WTC11 (cell line): ENCODE measurements at regions not wholly inside any gene's neighbourhood (a gene's known extent, or its start where the extent isn't known, plus 50 kb on each side); places are given as distances from the start of the nearest gene placed in this dataset.

Experiments used
- ATAC-seq: fragments of 200-7000 bp; cut with Tn5 transposase; 2 replicates; pipeline ENCODE4 v1.10.0; 2021; ENCODE audit warnings: mild to moderate bottlenecking, moderate library complexity
- CTCF ChIA-PET: fragments of 300-600 bp; sonication (Branson Sonifier 250); formaldehyde crosslinking; loops from one replicate; lab custom pipeline; 2021; ENCODE audit warnings: antibody characterized with exemption; lab: Charles Lee
- POLR2A ChIA-PET: fragments of 350-600 bp; sonication (Branson Sonifier 250); formaldehyde crosslinking; loops from one replicate; lab custom pipeline; 2021; ENCODE audit warnings: antibody characterized with exemption; lab: Charles Lee
- DNase-seq: peaks from one replicate; pipeline ENCODE4 v3.0.0; 2021; ENCODE audit warnings: low spot score
- H3K27ac Mint-ChIP-seq: 2 replicates; pipeline ENCODE4 v1.8.0; 2021; ENCODE audit warnings: mixed read lengths
- H3K27me3 Mint-ChIP-seq: 2 replicates; pipeline ENCODE4 v1.8.0; 2021; ENCODE audit warnings: low read depth, mild to moderate bottlenecking, moderate library complexity, mixed read lengths
- H3K36me3 Mint-ChIP-seq: 2 replicates; pipeline ENCODE4 v1.8.0; 2021; ENCODE audit warnings: mixed read lengths
- H3K4me1 Mint-ChIP-seq: 2 replicates; pipeline ENCODE4 v1.8.0; 2022; ENCODE audit warnings: mixed read lengths
- H3K4me3 Mint-ChIP-seq: 2 replicates; pipeline ENCODE4 v1.8.0; 2021; ENCODE audit warnings: mild to moderate bottlenecking, moderate library complexity, mixed read lengths
- H3K9me3 Mint-ChIP-seq: 2 replicates; pipeline ENCODE4 v1.8.0; 2021; ENCODE audit warnings: mixed read lengths
- AR ChIP-seq: fragments of 250-450 bp; sonication (Bioruptor Pico); IDR thresholded peaks from 2 replicates; pipeline ENCODE4 v1.9.0; 2021; ENCODE audit warnings: mild to moderate bottlenecking
- ARID4B ChIP-seq: sonication (generic); formaldehyde crosslinking; IDR thresholded peaks from 2 replicates; pipeline ENCODE4 v1.8.0; 2023; ENCODE audit warnings: missing genetic modification reagents, mild to moderate bottlenecking, borderline replicate concordance
- ATF2 ChIP-seq: sonication (generic); formaldehyde crosslinking; IDR thresholded peaks from 2 replicates; pipeline ENCODE4 v1.8.1; 2022; ENCODE audit warnings: low read depth, missing genetic modification reagents, borderline replicate concordance
- CDX4 ChIP-seq: fragments of 250-450 bp; sonication (Bioruptor Pico); IDR thresholded peaks from 2 replicates; pipeline ENCODE4 v1.9.0; 2021; ENCODE audit warnings: moderate library complexity, mild to moderate bottlenecking, inconsistent platforms, borderline replicate concordance
- CREB1 ChIP-seq: sonication (generic); formaldehyde crosslinking; IDR thresholded peaks from 2 replicates; pipeline ENCODE4 v1.8.0; 2023; ENCODE audit warnings: mild to moderate bottlenecking, missing genetic modification reagents
- CTCF ChIP-seq: fragments of 200-600 bp; IDR thresholded peaks from 2 replicates; pipeline ENCODE4 v1.8.0; 2022; ENCODE audit warnings: antibody characterized with exemption
- ETV6 ChIP-seq: sonication (generic); formaldehyde crosslinking; IDR thresholded peaks from 2 replicates; pipeline ENCODE4 v1.8.1; 2022; ENCODE audit warnings: mild to moderate bottlenecking, missing genetic modification reagents
- FOXP1 ChIP-seq: sonication (generic); formaldehyde crosslinking; IDR thresholded peaks from 2 replicates; pipeline ENCODE4 v1.8.0; 2022; ENCODE audit warnings: missing genetic modification reagents, mild to moderate bottlenecking, moderate library complexity, borderline replicate concordance
- HMGA2 ChIP-seq: fragments of 250-450 bp; sonication (Bioruptor Pico); IDR thresholded peaks from 2 replicates; pipeline ENCODE4 v1.4.0; 2021; ENCODE audit warnings: mild to moderate bottlenecking, moderate library complexity
- HMGXB4 ChIP-seq: sonication (generic); formaldehyde crosslinking; IDR thresholded peaks from 2 replicates; pipeline ENCODE4 v1.8.1; 2023; ENCODE audit warnings: mild to moderate bottlenecking, moderate library complexity, missing genetic modification reagents
- JUN ChIP-seq: sonication (generic); formaldehyde crosslinking; IDR thresholded peaks from 2 replicates; pipeline ENCODE4 v1.8.0; 2023; ENCODE audit warnings: mild to moderate bottlenecking, missing genetic modification reagents
- MAX ChIP-seq: sonication (generic); formaldehyde crosslinking; IDR thresholded peaks from 2 replicates; pipeline ENCODE4 v1.8.0; 2022; ENCODE audit warnings: mild to moderate bottlenecking, missing genetic modification reagents
- MLX ChIP-seq: sonication (generic); formaldehyde crosslinking; IDR thresholded peaks from 2 replicates; pipeline ENCODE4 v1.8.1; 2023; ENCODE audit warnings: mild to moderate bottlenecking, missing genetic modification reagents, moderate library complexity
- NFATC4 ChIP-seq: fragments of 250-450 bp; sonication (Bioruptor Pico); IDR thresholded peaks from 2 replicates; pipeline ENCODE4 v1.9.0; 2021; ENCODE audit warnings: mild to moderate bottlenecking
- OVOL2 ChIP-seq: fragments of 250-450 bp; sonication (Bioruptor Pico); IDR thresholded peaks from 2 replicates; pipeline ENCODE4 v1.9.0; 2021; ENCODE audit warnings: mild to moderate bottlenecking, borderline replicate concordance
- SP1 ChIP-seq: sonication (generic); formaldehyde crosslinking; conservative IDR thresholded peaks from 2 replicates; pipeline ENCODE4 v1.8.1; 2022; ENCODE audit warnings: missing genetic modification reagents
- ZBTB43 ChIP-seq: sonication (generic); formaldehyde crosslinking; IDR thresholded peaks from 2 replicates; pipeline ENCODE4 v1.8.1; 2023; ENCODE audit warnings: mild to moderate bottlenecking, missing genetic modification reagents
- ZNF121 ChIP-seq: sonication (generic); formaldehyde crosslinking; IDR thresholded peaks from 2 replicates; pipeline ENCODE4 v1.8.0; 2023; ENCODE audit warnings: missing genetic modification reagents
- ZNF232 ChIP-seq: sonication (generic); formaldehyde crosslinking; IDR thresholded peaks from 2 replicates; pipeline ENCODE4 v1.8.0; 2022; ENCODE audit warnings: mild to moderate bottlenecking, missing genetic modification reagents

GRCh38 chr10:50987934-50988333 is 86.4 kb upstream of the PRKG1 start:
- Mint-ChIP-seq H3K4me1 (peaks cover 7% of the 10 kb centered on the region), H3K4me3 (no peak overlapping the region), H3K9me3 (no peaks in the 10 kb centered on the region), H3K36me3 (no peaks in the 10 kb centered on the region), H3K27ac (no peak overlapping the region), H3K27me3 (peaks cover 40% of the 10 kb centered on the region)
- TF ChIP-seq CTCF (no peak), ATF2 (CRISPR knock-in tag) (no peak), ARID4B (CRISPR knock-in tag) (no peak), OVOL2 (no peak), CREB1 (CRISPR knock-in tag) (no peak), ETV6 (CRISPR knock-in tag) (no peak), AR (CRISPR knock-in tag) (no peak), HMGXB4 (CRISPR knock-in tag) (no peak), FOXP1 (CRISPR knock-in tag) (no peak), ZNF121 (no peak), MLX (no peak), SP1 (CRISPR knock-in tag) (no peak), MAX (no peak), HMGA2 (CRISPR knock-in tag) (no peak), NFATC4 (CRISPR knock-in tag) (no peak), CDX4 (CRISPR knock-in tag) (no peak), ZBTB43 (CRISPR knock-in tag) (no peak), JUN (no peak), ZNF232 (CRISPR knock-in tag) (no peak)
- ChIA-PET CTCF (no interaction called here), POLR2A (no interaction called here)
- ATAC-seq, result no peak
- DNase-seq, result no peak
